ENCODE measurements at regions not wholly inside any gene's neighbourhood (a gene's known extent, or its start where the extent isn't known, plus 50 kb on each side); places are given as distances from the start of the nearest gene placed in this dataset.

DNA sequence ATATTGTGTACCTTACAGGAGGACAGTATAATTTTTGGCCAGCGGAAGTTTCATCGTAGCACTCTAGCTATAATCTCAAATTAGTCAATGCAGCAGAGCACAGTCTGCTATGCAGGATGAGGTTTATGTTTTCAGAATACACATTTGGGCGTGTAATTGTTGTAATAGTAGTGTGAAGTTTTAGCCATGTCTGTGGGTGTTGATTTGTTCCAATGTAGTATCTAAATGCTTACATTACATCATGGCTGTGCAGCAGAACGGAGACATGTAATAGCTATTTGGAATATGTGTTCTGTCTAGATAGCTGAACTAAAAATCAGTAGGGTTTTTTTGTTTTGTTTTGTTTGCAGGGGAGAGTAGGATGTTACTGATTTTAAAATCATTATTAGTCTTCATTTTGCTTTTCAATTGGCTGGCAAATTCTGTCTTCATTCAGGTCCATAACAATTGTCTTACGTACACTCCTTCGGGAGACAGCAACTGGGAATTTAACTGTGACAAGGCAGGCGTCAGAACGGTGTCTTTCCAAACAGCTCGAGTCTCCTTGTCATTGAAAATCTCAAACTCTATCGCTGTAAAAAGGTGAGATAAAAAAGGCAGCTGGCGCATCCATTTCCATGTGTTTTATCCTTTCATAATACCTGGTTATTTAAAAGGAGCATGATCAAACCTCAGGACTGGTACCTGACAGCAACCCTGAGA is 65.1 kb upstream of the CDH4 start:
- H3K27me3 Mint-ChIP-seq: peaks cover 0 to 2% of the 10 kb centered on the region in 2 donors
- Histone ChIP-seq H3K36me3 (ENCODE audit: insufficient read depth, low read length) (no peaks in the 10 kb centered on the region), H3K27me3 (ENCODE audit: insufficient read depth, low read length, poor library complexity, severe bottlenecking) (no peaks in the 10 kb centered on the region), H3K9me3 (ENCODE audit: low read length) (no peaks in the 10 kb centered on the region), H3K27ac (ENCODE audit: low read depth, low read length) (no peak overlapping the region), H3K4me3 (ENCODE audit: low read length) (no peak overlapping the region), H3K4me1 (ENCODE audit: insufficient read depth, low read length) (no peaks in the 10 kb centered on the region)
- no peak overlapping the region for H3K4me3 Mint-ChIP-seq
- H3K9me3 Mint-ChIP-seq: peaks cover 0 to 3% (median 0%) of the 10 kb centered on the region in 5 donors
- POLR2A ChIA-PET: no interaction called here
- H3K36me3 Mint-ChIP-seq: no peaks in the 10 kb centered on the region
- no peak for DNase-seq
- CTCF ChIA-PET: no interaction called here
- no peaks in the 10 kb centered on the region for H3K4me1 Mint-ChIP-seq
- H3K27ac Mint-ChIP-seq: no peak overlapping the region

DNA sequence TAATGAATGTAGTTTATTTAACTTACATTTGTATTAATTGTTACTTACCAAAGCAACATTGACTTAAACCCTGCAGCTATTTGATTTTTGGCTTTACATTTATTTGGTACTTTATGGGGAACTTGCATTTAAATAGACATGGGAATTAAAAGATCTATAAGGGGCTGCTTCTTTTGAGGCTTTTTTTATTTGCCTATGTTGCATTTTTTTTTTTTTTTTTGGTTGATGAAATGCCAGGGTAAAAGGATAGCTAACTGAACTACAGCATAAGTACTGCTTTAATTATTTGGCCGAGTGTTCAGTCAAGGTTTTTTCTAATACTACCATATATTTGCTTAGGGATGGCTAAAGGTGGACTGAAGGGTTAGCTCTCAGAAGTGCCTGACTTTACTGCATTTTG is 62.5 kb upstream of the CDH4 start:
- Mint-ChIP-seq H3K4me1 (no peaks in the 10 kb centered on the region), H3K27ac (no peak overlapping the region), H3K9me3 (peaks cover 0 to 4% (median 3%) of the 10 kb centered on the region in 5 donors), H3K36me3 (no peaks in the 10 kb centered on the region), H3K27me3 (peaks cover 0 to 2% of the 10 kb centered on the region in 2 donors), H3K4me3 (no peak overlapping the region)
- H3K36me3 ChIP-seq (ENCODE audit: insufficient read depth, low read length): no peaks in the 10 kb centered on the region
- no peak for DNase-seq
- no peak overlapping the region for H3K4me3 ChIP-seq (ENCODE audit: low read length)
- H3K9me3 ChIP-seq (ENCODE audit: low read length): no peaks in the 10 kb centered on the region
- no peak overlapping the region for H3K27ac ChIP-seq (ENCODE audit: low read depth, low read length)
- POLR2A ChIA-PET: no interaction called here
- CTCF ChIA-PET: interaction anchor here (0.8 kb wide), 1 partner anchor 8 kb away, joined by 3 read pairs; no protein-coding TSS in a partner anchor
- H3K4me1 ChIP-seq (ENCODE audit: insufficient read depth, low read length): no peaks in the 10 kb centered on the region
- no peaks in the 10 kb centered on the region for H3K27me3 ChIP-seq (ENCODE audit: insufficient read depth, low read length, poor library complexity, severe bottlenecking)

DNA sequence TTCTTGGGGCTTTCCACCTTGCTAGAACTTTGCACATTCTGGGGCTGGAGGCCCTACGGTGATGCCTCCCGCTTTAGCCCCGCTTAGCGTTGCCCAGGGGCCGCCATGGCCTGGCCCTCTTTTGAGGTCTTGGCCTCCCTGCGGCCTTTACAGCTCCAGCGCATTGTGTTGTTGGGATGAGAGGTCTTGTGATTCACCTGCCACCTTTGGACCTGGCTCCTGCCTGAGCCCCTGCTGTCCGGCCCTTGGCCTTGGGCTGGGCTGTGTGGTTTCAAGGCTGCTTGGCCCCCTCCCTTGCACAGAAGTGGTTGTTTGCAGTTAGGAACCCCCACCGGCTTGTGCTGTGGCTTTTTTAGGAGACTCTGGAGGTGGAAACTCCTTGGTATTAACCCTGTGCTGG is 61.0 kb upstream of the CDH4 start:
- Histone ChIP-seq H3K27me3 (ENCODE audit: insufficient read depth, low read length, poor library complexity, severe bottlenecking) (no peaks in the 10 kb centered on the region), H3K9me3 (ENCODE audit: low read length) (no peaks in the 10 kb centered on the region), H3K4me1 (ENCODE audit: insufficient read depth, low read length) (no peaks in the 10 kb centered on the region), H3K4me3 (ENCODE audit: low read length) (no peak overlapping the region), H3K36me3 (ENCODE audit: insufficient read depth, low read length) (no peaks in the 10 kb centered on the region), H3K27ac (ENCODE audit: low read depth, low read length) (no peak overlapping the region)
- CTCF ChIA-PET: no interaction called here
- POLR2A ChIA-PET: no interaction called here
- Mint-ChIP-seq H3K27me3 (peaks cover 2 to 6% of the 10 kb centered on the region in 2 donors), H3K27ac (no peak overlapping the region), H3K4me3 (no peak overlapping the region), H3K4me1 (no peaks in the 10 kb centered on the region), H3K9me3 (peaks cover 0 to 3% (median 0%) of the 10 kb centered on the region in 5 donors), H3K36me3 (no peaks in the 10 kb centered on the region)
- DNase-seq: no peak

DNA sequence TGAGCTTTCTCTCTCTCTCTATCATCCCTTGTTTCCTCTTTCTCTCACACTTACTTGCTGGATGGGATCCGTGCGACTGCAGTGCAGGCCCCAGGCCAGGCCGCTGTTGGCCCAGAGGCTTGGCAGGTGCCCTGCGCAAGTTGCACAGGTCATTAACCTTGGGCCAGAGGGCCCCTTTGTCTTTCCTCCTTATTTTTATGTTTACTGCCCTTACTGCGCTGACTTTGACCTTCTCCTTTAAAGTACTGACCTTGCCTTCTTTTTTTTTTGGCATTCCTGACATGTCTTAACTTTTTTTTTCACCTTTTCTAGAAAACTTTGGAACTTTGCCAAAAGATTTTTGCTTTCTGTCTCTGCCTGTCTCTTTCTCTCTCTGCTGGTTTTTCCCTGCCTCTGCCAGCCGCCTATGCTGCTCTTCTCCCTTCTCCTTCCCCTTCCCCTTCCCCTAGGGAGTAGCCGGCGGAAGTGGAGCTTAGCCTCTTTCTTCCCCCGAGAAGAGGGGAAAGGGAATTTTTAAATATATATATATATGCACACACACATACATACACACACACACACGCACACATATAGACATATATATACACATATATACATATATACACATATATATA is 59.6 kb upstream of the CDH4 start:
- H3K4me1 Mint-ChIP-seq: no peaks in the 10 kb centered on the region
- no peak overlapping the region for H3K4me3 Mint-ChIP-seq
- no peaks in the 10 kb centered on the region for H3K36me3 Mint-ChIP-seq
- H3K4me3 ChIP-seq (ENCODE audit: low read length): no peak overlapping the region
- ChIA-PET POLR2A (no interaction called here), CTCF (no interaction called here)
- no peaks in the 10 kb centered on the region for H3K27me3 ChIP-seq (ENCODE audit: insufficient read depth, low read length, poor library complexity, severe bottlenecking)
- H3K4me1 ChIP-seq (ENCODE audit: insufficient read depth, low read length): no peaks in the 10 kb centered on the region
- H3K36me3 ChIP-seq (ENCODE audit: insufficient read depth, low read length): no peaks in the 10 kb centered on the region
- peaks cover 0 to 3% (median 0%) of the 10 kb centered on the region in 5 donors for H3K9me3 Mint-ChIP-seq
- H3K9me3 ChIP-seq (ENCODE audit: low read length): no peaks in the 10 kb centered on the region
- H3K27ac ChIP-seq (ENCODE audit: low read depth, low read length): no peak overlapping the region
- peaks cover 4 to 10% of the 10 kb centered on the region in 2 donors for H3K27me3 Mint-ChIP-seq
- DNase-seq: no peak
- no peak overlapping the region for H3K27ac Mint-ChIP-seq

DNA sequence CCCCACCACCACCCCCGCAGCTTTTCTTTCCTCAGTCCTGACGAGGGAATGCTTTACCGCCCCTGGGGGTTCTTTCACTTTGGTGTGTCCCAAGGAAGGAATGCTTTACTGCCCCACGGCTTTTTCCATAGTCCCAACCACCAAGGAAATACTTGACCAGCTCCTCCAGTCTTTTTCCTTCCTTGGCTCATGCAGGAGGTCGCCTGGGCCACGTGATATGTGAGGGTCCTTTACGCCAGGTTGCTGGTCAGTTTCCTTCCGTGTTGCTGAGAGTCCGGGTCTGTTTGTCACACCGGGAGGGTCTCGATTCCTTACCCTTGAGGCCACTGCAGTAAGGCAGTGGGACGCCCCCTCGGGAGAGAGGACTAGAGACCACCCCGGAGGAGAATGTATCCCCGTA is 58.9 kb upstream of the CDH4 start:
- Histone ChIP-seq H3K27me3 (ENCODE audit: insufficient read depth, low read length, poor library complexity, severe bottlenecking) (no peaks in the 10 kb centered on the region), H3K36me3 (ENCODE audit: insufficient read depth, low read length) (no peaks in the 10 kb centered on the region), H3K4me1 (ENCODE audit: insufficient read depth, low read length) (no peaks in the 10 kb centered on the region), H3K4me3 (ENCODE audit: low read length) (no peak overlapping the region), H3K9me3 (ENCODE audit: low read length) (no peaks in the 10 kb centered on the region), H3K27ac (ENCODE audit: low read depth, low read length) (no peak overlapping the region)
- peaks cover 3 to 10% of the 10 kb centered on the region in 2 donors for H3K27me3 Mint-ChIP-seq
- no peak overlapping the region for H3K4me3 Mint-ChIP-seq
- POLR2A ChIA-PET: no interaction called here
- no peak overlapping the region for H3K27ac Mint-ChIP-seq
- no peaks in the 10 kb centered on the region for H3K4me1 Mint-ChIP-seq
- no peaks in the 10 kb centered on the region for H3K36me3 Mint-ChIP-seq
- CTCF ChIA-PET: no interaction called here
- no peak for DNase-seq
- peaks cover 0 to 3% (median 0%) of the 10 kb centered on the region in 5 donors for H3K9me3 Mint-ChIP-seq
